H1 (cell line): ENCODE measurements at regions not wholly inside any gene's neighbourhood (a gene's known extent, or its start where the extent isn't known, plus 50 kb on each side); places are given as distances from the start of the nearest gene placed in this dataset.

Experiments used
- CEBPB ChIP-seq: IDR thresholded peaks from 2 replicates; pipeline ENCODE4 v1.6.1; 2012; ENCODE audit warnings: low read depth, low read length
- RXRA ChIP-seq: IDR thresholded peaks from 2 replicates; pipeline ENCODE4 v1.6.1; 2011; ENCODE audit warnings: low read depth, mild to moderate bottlenecking, low read length, moderate library complexity; ENCODE audit not compliant: insufficient read depth
- TF ChIP-seq, protein P1 (sequence below), 3 experiments: IDR thresholded peaks; 1 replicate in 2 of 3; 2 replicates in 1 of 3; pipeline versions ENCODE4 v1.5.1 to v1.6.1; 2011; ENCODE audit warnings: low read length in 3 of 3, mild to moderate bottlenecking in 3 of 3, inconsistent platforms in 2 of 3, low read depth in 1 of 3, moderate library complexity in 1 of 3; ENCODE audit not compliant: insufficient read depth in 1 of 3; ENCODE audit errors: control extremely low read depth in 1 of 3

DNA sequence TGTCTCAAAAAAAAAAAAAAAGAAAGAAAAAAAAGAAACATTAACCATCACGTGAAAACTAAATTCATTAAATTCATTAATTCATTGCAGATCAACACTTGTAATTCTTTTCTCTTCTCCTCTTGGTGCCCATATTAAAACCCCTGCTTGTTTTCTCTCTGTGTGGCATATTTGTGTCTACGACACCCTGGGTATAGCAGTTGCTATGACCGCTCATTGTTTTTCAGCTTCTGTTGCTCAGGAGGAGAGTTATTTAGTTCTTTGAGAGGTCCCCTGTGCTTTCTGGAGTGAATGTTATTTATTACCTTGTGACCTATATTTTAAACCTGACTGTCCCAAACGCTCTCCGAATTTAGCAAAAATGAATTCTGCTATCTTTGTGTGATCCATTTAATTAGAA, 62.3 kb upstream of the CLMP start:
- TF ChIP-seq CEBPB = no peak
- TF ChIP-seq, protein P1, sequence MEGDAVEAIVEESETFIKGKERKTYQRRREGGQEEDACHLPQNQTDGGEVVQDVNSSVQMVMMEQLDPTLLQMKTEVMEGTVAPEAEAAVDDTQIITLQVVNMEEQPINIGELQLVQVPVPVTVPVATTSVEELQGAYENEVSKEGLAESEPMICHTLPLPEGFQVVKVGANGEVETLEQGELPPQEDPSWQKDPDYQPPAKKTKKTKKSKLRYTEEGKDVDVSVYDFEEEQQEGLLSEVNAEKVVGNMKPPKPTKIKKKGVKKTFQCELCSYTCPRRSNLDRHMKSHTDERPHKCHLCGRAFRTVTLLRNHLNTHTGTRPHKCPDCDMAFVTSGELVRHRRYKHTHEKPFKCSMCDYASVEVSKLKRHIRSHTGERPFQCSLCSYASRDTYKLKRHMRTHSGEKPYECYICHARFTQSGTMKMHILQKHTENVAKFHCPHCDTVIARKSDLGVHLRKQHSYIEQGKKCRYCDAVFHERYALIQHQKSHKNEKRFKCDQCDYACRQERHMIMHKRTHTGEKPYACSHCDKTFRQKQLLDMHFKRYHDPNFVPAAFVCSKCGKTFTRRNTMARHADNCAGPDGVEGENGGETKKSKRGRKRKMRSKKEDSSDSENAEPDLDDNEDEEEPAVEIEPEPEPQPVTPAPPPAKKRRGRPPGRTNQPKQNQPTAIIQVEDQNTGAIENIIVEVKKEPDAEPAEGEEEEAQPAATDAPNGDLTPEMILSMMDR (IDR thresholded peaks at IDR 0.05; ENCODE audit: control extremely low read depth in 1 of 3, insufficient read depth in 1 of 3, low read depth in 1 of 3, low read length in 3 of 3) = no peak
- TF ChIP-seq RXRA = no peak
